Endothelial cell (in vitro differentiated cells): ENCODE measurements at regions not wholly inside any gene's neighbourhood (a gene's known extent, or its start where the extent isn't known, plus 50 kb on each side); places are given as distances from the start of the nearest gene placed in this dataset.

Experiments
- DNase-seq: peaks from one replicate; pipeline ENCODE4 v3.0.0; 2021; ENCODE audit warnings: low spot score
- H3K27ac Mint-ChIP-seq: one replicate; pipeline ENCODE4 v1.8.0; 2021; ENCODE audit warnings: mixed read lengths, inconsistent platforms; ENCODE audit not compliant: unreplicated experiment
- H3K27me3 Mint-ChIP-seq: one replicate; pipeline ENCODE4 v1.8.0; 2021; ENCODE audit warnings: mild to moderate bottlenecking, moderate library complexity, mixed read lengths, inconsistent platforms; ENCODE audit not compliant: unreplicated experiment
- H3K36me3 Mint-ChIP-seq: one replicate; pipeline ENCODE4 v1.8.0; 2021; ENCODE audit warnings: mild to moderate bottlenecking, low read depth, mixed read lengths, inconsistent platforms; ENCODE audit not compliant: unreplicated experiment
- H3K4me1 Mint-ChIP-seq: one replicate; pipeline ENCODE4 v1.8.0; 2021; ENCODE audit warnings: mild to moderate bottlenecking, mixed read lengths, inconsistent platforms; ENCODE audit not compliant: unreplicated experiment
- H3K4me3 Mint-ChIP-seq: one replicate; pipeline ENCODE4 v1.8.0; 2021; ENCODE audit warnings: mild to moderate bottlenecking, mixed read lengths, inconsistent platforms; ENCODE audit not compliant: unreplicated experiment
- H3K9me3 Mint-ChIP-seq: one replicate; pipeline ENCODE4 v1.8.0; 2021; ENCODE audit warnings: mixed read lengths, inconsistent platforms; ENCODE audit not compliant: unreplicated experiment
- CTCF ChIP-seq: fragments of 200-600 bp; sonication (generic); IDR thresholded peaks from one replicate; pipeline ENCODE4 v1.5.0; 2021; ENCODE audit warnings: antibody characterized with exemption; ENCODE audit not compliant: unreplicated experiment

- DNase-seq = no peak
- TF ChIP-seq CTCF = no peak
- H3K4me1 Mint-ChIP-seq = peaks cover 19% of the 10 kb centered on the region
- H3K27ac Mint-ChIP-seq = no peak overlapping the region
- H3K9me3 Mint-ChIP-seq = no peaks in the 10 kb centered on the region
- H3K27me3 Mint-ChIP-seq = no peaks in the 10 kb centered on the region
- H3K36me3 Mint-ChIP-seq = peaks cover 5% of the 10 kb centered on the region
- H3K4me3 Mint-ChIP-seq = no peak overlapping the region
Measured at GRCh38 chr14:71362282-71362681, 455.0 kb downstream of the PCNX1 start.

- no peak overlapping the region for H3K4me3 Mint-ChIP-seq
- DNase-seq = no peak
- H3K27ac Mint-ChIP-seq = no peak overlapping the region
- H3K27me3 Mint-ChIP-seq = no peaks in the 10 kb centered on the region
- peaks cover 5% of the 10 kb centered on the region for H3K36me3 Mint-ChIP-seq
- TF ChIP-seq CTCF = no peak
- no peaks in the 10 kb centered on the region for H3K9me3 Mint-ChIP-seq
- H3K4me1 Mint-ChIP-seq = peaks cover 19% of the 10 kb centered on the region
Measured at GRCh38 chr14:71362920-71363584, 455.8 kb downstream of the PCNX1 start.

- H3K27me3 Mint-ChIP-seq = no peaks in the 10 kb centered on the region
- DNase-seq = no peak
- no peaks in the 10 kb centered on the region for H3K9me3 Mint-ChIP-seq
- no peaks in the 10 kb centered on the region for H3K36me3 Mint-ChIP-seq
- no peak overlapping the region for H3K27ac Mint-ChIP-seq
- no peak for TF ChIP-seq CTCF
- no peak overlapping the region for H3K4me3 Mint-ChIP-seq
- peaks cover 19% of the 10 kb centered on the region for H3K4me1 Mint-ChIP-seq
Measured at GRCh38 chr14:71363946-71364925, 457.0 kb downstream of the PCNX1 start.

GRCh38 chr14:71365361-71365760 lies 458.1 kb downstream of the PCNX1 start:
- TF ChIP-seq CTCF = no peak
- peaks cover 21% of the 10 kb centered on the region for H3K4me1 Mint-ChIP-seq
- no peaks in the 10 kb centered on the region for H3K36me3 Mint-ChIP-seq
- no peak overlapping the region for H3K4me3 Mint-ChIP-seq
- no peak overlapping the region for H3K27ac Mint-ChIP-seq
- no peaks in the 10 kb centered on the region for H3K27me3 Mint-ChIP-seq
- no peaks in the 10 kb centered on the region for H3K9me3 Mint-ChIP-seq
- no peak for DNase-seq

- no peak overlapping the region for H3K27ac Mint-ChIP-seq
- no peaks in the 10 kb centered on the region for H3K9me3 Mint-ChIP-seq
- no peak for DNase-seq
- TF ChIP-seq CTCF = no peak
- H3K4me3 Mint-ChIP-seq = no peak overlapping the region
- H3K27me3 Mint-ChIP-seq = no peaks in the 10 kb centered on the region
- peaks cover 18% of the 10 kb centered on the region for H3K4me1 Mint-ChIP-seq
- no peaks in the 10 kb centered on the region for H3K36me3 Mint-ChIP-seq
Measured at GRCh38 chr14:71366861-71367260, 459.6 kb downstream of the PCNX1 start.
